ENCODE measurements at regions not wholly inside any gene's neighbourhood (a gene's known extent, or its start where the extent isn't known, plus 50 kb on each side); places are given as distances from the start of the nearest gene placed in this dataset.

GRCh38 chr6:113050010-113050858, 703.1 kb downstream of the RFPL4B start:
- Histone ChIP-seq H3K27ac (no peak overlapping the region), H3K4me3 (ENCODE audit: low read depth, low read length) (no peak overlapping the region), H3K4me2 (ENCODE audit: low read length) (no peak overlapping the region), H2AFZ (no peak overlapping the region), H3K36me3 (ENCODE audit: control insufficient read depth, insufficient read depth, low read length) (no peaks in the 10 kb centered on the region), H3K9ac (no peak overlapping the region), H3K27me3 (ENCODE audit: control insufficient read depth, insufficient read depth, low read length) (no peaks in the 10 kb centered on the region), H3K79me2 (no peaks in the 10 kb centered on the region), H3K4me1 (no peaks in the 10 kb centered on the region), H3K9me3 (ENCODE audit: control insufficient read depth, low read length) (no peaks in the 10 kb centered on the region)
- TF ChIP-seq, protein P1, sequence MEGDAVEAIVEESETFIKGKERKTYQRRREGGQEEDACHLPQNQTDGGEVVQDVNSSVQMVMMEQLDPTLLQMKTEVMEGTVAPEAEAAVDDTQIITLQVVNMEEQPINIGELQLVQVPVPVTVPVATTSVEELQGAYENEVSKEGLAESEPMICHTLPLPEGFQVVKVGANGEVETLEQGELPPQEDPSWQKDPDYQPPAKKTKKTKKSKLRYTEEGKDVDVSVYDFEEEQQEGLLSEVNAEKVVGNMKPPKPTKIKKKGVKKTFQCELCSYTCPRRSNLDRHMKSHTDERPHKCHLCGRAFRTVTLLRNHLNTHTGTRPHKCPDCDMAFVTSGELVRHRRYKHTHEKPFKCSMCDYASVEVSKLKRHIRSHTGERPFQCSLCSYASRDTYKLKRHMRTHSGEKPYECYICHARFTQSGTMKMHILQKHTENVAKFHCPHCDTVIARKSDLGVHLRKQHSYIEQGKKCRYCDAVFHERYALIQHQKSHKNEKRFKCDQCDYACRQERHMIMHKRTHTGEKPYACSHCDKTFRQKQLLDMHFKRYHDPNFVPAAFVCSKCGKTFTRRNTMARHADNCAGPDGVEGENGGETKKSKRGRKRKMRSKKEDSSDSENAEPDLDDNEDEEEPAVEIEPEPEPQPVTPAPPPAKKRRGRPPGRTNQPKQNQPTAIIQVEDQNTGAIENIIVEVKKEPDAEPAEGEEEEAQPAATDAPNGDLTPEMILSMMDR (IDR thresholded peaks at IDR 0.05) = no peak

GRCh38 chr6:113050979-113051378, 703.8 kb downstream of the RFPL4B start:
- Histone ChIP-seq H3K4me2 (ENCODE audit: low read length) (no peak overlapping the region), H3K4me3 (ENCODE audit: low read depth, low read length) (no peak overlapping the region), H3K9me3 (ENCODE audit: control insufficient read depth, low read length) (no peaks in the 10 kb centered on the region), H3K79me2 (no peaks in the 10 kb centered on the region), H3K9ac (no peak overlapping the region), H3K27me3 (ENCODE audit: control insufficient read depth, insufficient read depth, low read length) (no peaks in the 10 kb centered on the region), H3K27ac (no peak overlapping the region), H2AFZ (no peak overlapping the region), H3K36me3 (ENCODE audit: control insufficient read depth, insufficient read depth, low read length) (no peaks in the 10 kb centered on the region), H3K4me1 (no peaks in the 10 kb centered on the region)
- TF ChIP-seq, protein P1 (IDR thresholded peaks at IDR 0.05) = no peak

DNA sequence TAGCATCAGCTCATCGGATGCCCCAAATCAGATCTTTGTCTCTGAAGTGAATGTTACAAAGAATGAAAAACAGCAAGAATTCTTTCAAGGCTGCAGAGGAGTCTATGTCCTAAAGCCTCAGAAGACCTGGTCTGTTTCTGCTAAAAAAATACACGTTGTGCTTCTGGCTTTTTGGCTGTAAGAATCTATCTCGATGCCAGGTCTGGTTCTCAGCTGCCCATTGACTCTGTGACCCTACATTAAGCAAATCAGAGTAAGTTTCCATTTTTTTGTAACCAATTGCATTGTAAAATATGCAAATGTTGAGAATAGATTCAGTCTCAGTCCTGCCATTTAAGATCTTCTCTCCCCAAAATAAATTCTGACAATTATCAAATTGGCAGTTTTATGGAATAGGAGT, 705.4 kb downstream of the RFPL4B start:
- no peaks in the 10 kb centered on the region for H3K79me2 ChIP-seq
- no peak overlapping the region for H3K4me2 ChIP-seq (ENCODE audit: low read length)
- no peak overlapping the region for H3K4me3 ChIP-seq (ENCODE audit: low read depth, low read length)
- no peak overlapping the region for H3K9ac ChIP-seq
- no peaks in the 10 kb centered on the region for H3K27me3 ChIP-seq (ENCODE audit: control insufficient read depth, insufficient read depth, low read length)
- H2AFZ ChIP-seq = peak overlapping the region; percentile 3
- H3K36me3 ChIP-seq (ENCODE audit: control insufficient read depth, insufficient read depth, low read length) = no peaks in the 10 kb centered on the region
- no peaks in the 10 kb centered on the region for H3K9me3 ChIP-seq (ENCODE audit: control insufficient read depth, low read length)
- no peaks in the 10 kb centered on the region for H3K4me1 ChIP-seq
- TF ChIP-seq, protein P1 (IDR thresholded peaks at IDR 0.05) = no peak
- H3K27ac ChIP-seq = no peak overlapping the region

- Histone ChIP-seq H3K27ac (no peak overlapping the region), H3K4me3 (ENCODE audit: low read depth, low read length) (no peak overlapping the region), H2AFZ (no peak overlapping the region), H3K9ac (no peak overlapping the region), H3K4me1 (no peaks in the 10 kb centered on the region), H3K79me2 (no peaks in the 10 kb centered on the region), H3K27me3 (ENCODE audit: control insufficient read depth, insufficient read depth, low read length) (no peaks in the 10 kb centered on the region), H3K4me2 (ENCODE audit: low read length) (no peak overlapping the region), H3K36me3 (ENCODE audit: control insufficient read depth, insufficient read depth, low read length) (no peaks in the 10 kb centered on the region), H3K9me3 (ENCODE audit: control insufficient read depth, low read length) (no peaks in the 10 kb centered on the region)
- TF ChIP-seq, protein P1 (IDR thresholded peaks at IDR 0.05) = no peak
Measured at GRCh38 chr6:113055061-113055460, 707.9 kb downstream of the RFPL4B start.

DNA sequence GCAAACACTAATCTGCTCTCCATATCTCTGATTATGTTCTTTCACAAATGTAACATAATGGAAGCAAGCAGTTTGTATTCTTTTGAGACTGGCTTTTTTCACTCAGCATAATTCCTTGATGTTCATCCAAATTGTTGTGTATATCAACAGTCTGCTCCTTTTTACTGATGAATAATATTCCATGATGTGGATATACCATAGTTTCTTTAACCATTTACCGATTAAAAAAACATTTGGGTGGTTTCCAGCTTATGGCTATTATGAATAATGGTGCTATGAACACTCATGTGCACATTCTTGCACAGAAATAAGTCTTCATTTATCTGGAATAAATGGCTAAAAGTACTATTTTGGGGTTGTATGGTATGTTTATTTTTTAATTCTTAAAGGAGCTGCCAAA, 708.9 kb downstream of the RFPL4B start:
- no peaks in the 10 kb centered on the region for H3K9me3 ChIP-seq (ENCODE audit: control insufficient read depth, low read length)
- H3K4me2 ChIP-seq (ENCODE audit: low read length) = no peak overlapping the region
- H3K4me3 ChIP-seq (ENCODE audit: low read depth, low read length) = no peak overlapping the region
- TF ChIP-seq, protein P1 (IDR thresholded peaks at IDR 0.05) = no peak
- no peak overlapping the region for H3K9ac ChIP-seq
- no peak overlapping the region for H2AFZ ChIP-seq
- H3K36me3 ChIP-seq (ENCODE audit: control insufficient read depth, insufficient read depth, low read length) = no peaks in the 10 kb centered on the region
- H3K4me1 ChIP-seq = no peaks in the 10 kb centered on the region
- no peak overlapping the region for H3K27ac ChIP-seq
- no peaks in the 10 kb centered on the region for H3K79me2 ChIP-seq
- no peaks in the 10 kb centered on the region for H3K27me3 ChIP-seq (ENCODE audit: control insufficient read depth, insufficient read depth, low read length)
